ENCODE measurements at regions not wholly inside any gene's neighbourhood (a gene's known extent, or its start where the extent isn't known, plus 50 kb on each side); places are given as distances from the start of the nearest gene placed in this dataset.

- TF ChIP-seq POLR2A (IDR thresholded peaks at IDR 0.05): no peak
- TF ChIP-seq, protein P1, sequence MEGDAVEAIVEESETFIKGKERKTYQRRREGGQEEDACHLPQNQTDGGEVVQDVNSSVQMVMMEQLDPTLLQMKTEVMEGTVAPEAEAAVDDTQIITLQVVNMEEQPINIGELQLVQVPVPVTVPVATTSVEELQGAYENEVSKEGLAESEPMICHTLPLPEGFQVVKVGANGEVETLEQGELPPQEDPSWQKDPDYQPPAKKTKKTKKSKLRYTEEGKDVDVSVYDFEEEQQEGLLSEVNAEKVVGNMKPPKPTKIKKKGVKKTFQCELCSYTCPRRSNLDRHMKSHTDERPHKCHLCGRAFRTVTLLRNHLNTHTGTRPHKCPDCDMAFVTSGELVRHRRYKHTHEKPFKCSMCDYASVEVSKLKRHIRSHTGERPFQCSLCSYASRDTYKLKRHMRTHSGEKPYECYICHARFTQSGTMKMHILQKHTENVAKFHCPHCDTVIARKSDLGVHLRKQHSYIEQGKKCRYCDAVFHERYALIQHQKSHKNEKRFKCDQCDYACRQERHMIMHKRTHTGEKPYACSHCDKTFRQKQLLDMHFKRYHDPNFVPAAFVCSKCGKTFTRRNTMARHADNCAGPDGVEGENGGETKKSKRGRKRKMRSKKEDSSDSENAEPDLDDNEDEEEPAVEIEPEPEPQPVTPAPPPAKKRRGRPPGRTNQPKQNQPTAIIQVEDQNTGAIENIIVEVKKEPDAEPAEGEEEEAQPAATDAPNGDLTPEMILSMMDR (IDR thresholded peaks at IDR 0.05): no peak
Measured at GRCh38 chr6:164079275-164079600, 664.7 kb downstream of the QKI start.
